ENCODE measurements at regions not wholly inside any gene's neighbourhood (a gene's known extent, or its start where the extent isn't known, plus 50 kb on each side); places are given as distances from the start of the nearest gene placed in this dataset.

DNA sequence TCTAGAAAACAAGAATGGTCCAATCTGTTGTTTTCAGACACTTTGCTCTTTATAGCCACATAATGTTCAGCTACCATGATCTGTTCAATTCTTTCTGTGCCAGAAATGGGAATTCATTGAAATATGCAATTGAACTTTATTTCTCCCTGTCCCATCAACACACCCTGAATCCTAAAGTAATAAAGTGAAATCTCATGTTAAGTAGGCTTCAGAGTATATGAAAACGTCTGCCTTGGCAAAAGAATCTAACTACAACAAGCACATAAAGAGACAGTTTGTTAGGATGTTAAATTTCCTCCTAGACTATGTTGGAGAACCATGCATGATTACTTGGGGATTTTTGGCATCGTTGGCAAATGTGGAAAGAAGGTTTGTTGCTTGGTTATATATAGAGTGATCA, 722.7 kb downstream of the XPNPEP1 start:
- peaks cover under 1% of the 10 kb centered on the region for H3K4me1 ChIP-seq (ENCODE audit: control insufficient read depth, insufficient read depth, low read length)
- no peak overlapping the region for H3K4me3 ChIP-seq (ENCODE audit: low read length)
- no peaks in the 10 kb centered on the region for H3K36me3 ChIP-seq (ENCODE audit: control insufficient read depth, insufficient read depth, low read length, severe bottlenecking)
- H3K9ac ChIP-seq (ENCODE audit: low read length): no peak overlapping the region
- no peaks in the 10 kb centered on the region for H3K27me3 ChIP-seq (replicated peaks; ENCODE audit: control insufficient read depth, insufficient read depth, low read length)
- H3K9me3 ChIP-seq (ENCODE audit: control insufficient read depth, low read length): no peaks in the 10 kb centered on the region
- no peak for DNase-seq (ENCODE audit: low read depth)

- H3K27me3 ChIP-seq (replicated peaks; ENCODE audit: control insufficient read depth, insufficient read depth, low read length): no peaks in the 10 kb centered on the region
- DNase-seq (ENCODE audit: low read depth): no peak
- no peak overlapping the region for H3K4me3 ChIP-seq (ENCODE audit: low read length)
- H3K9me3 ChIP-seq (ENCODE audit: control insufficient read depth, low read length): peaks cover 22% of the 10 kb centered on the region
- H3K9ac ChIP-seq (ENCODE audit: low read length): no peak overlapping the region
- H3K4me1 ChIP-seq (ENCODE audit: control insufficient read depth, insufficient read depth, low read length): no peaks in the 10 kb centered on the region
- no peaks in the 10 kb centered on the region for H3K36me3 ChIP-seq (ENCODE audit: control insufficient read depth, insufficient read depth, low read length, severe bottlenecking)
Observed at GRCh38 chr10:109191823-109192222, 731.5 kb downstream of the XPNPEP1 start.

DNA sequence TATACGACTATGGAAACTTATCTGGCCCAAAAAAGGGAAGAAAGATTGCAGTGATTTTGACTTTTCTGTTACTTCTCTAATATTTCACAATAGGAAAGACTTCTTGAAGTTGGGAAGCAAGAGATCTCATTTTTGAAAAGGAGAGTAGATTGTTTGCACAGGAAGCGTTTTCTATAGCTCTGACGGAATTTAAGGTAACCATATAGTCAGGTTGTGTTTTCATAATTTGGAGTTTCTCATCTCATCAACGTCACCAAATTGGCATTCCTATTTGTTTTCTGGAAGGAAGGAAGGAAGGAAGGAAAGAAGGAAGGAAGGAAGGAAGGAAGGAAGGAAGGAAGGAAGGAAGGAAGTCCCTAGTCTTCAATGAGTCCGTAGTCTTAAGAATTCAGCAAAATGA, 732.0 kb downstream of the XPNPEP1 start:
- H3K4me3 ChIP-seq (ENCODE audit: low read length): no peak overlapping the region
- H3K27me3 ChIP-seq (replicated peaks; ENCODE audit: control insufficient read depth, insufficient read depth, low read length): no peaks in the 10 kb centered on the region
- H3K9me3 ChIP-seq (ENCODE audit: control insufficient read depth, low read length): peaks cover 27% of the 10 kb centered on the region
- no peak for DNase-seq (ENCODE audit: low read depth)
- H3K36me3 ChIP-seq (ENCODE audit: control insufficient read depth, insufficient read depth, low read length, severe bottlenecking): no peaks in the 10 kb centered on the region
- H3K9ac ChIP-seq (ENCODE audit: low read length): no peak overlapping the region
- no peaks in the 10 kb centered on the region for H3K4me1 ChIP-seq (ENCODE audit: control insufficient read depth, insufficient read depth, low read length)

GRCh38 chr10:109187677-109188076, 735.6 kb downstream of the XPNPEP1 start:
- Histone ChIP-seq H3K36me3 (ENCODE audit: control insufficient read depth, insufficient read depth, low read length, severe bottlenecking) (no peaks in the 10 kb centered on the region), H3K9me3 (ENCODE audit: control insufficient read depth, low read length) (peaks cover 38% of the 10 kb centered on the region), H3K4me3 (ENCODE audit: low read length) (no peak overlapping the region), H3K9ac (ENCODE audit: low read length) (no peak overlapping the region), H3K4me1 (ENCODE audit: control insufficient read depth, insufficient read depth, low read length) (no peaks in the 10 kb centered on the region), H3K27me3 (replicated peaks; ENCODE audit: control insufficient read depth, insufficient read depth, low read length) (no peaks in the 10 kb centered on the region)
- DNase-seq (ENCODE audit: low read depth): no peak

DNA sequence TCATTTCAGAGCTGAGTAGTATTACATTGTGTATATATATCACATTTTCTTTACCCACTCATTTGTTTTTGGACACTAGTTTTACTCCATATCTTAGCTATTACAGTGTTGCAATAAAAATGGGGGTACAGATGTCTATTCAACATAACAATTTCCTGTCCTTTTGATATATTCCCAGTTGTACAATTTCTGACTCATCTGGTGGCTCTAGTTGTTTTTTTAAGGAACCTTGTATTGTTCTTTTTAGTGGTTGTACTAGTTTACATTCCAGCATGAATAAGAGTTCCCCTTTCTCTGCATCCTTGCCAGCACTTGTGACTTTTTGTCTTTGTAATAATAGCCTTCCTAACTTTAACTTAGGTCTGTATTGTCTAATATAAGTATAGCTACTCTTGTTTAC, 739.9 kb downstream of the XPNPEP1 start:
- H3K27me3 ChIP-seq (replicated peaks; ENCODE audit: control insufficient read depth, insufficient read depth, low read length): no peaks in the 10 kb centered on the region
- H3K4me1 ChIP-seq (ENCODE audit: control insufficient read depth, insufficient read depth, low read length): no peaks in the 10 kb centered on the region
- no peak overlapping the region for H3K4me3 ChIP-seq (ENCODE audit: low read length)
- no peak for DNase-seq (ENCODE audit: low read depth)
- no peak overlapping the region for H3K9ac ChIP-seq (ENCODE audit: low read length)
- H3K9me3 ChIP-seq (ENCODE audit: control insufficient read depth, low read length): peaks cover 31% of the 10 kb centered on the region
- H3K36me3 ChIP-seq (ENCODE audit: control insufficient read depth, insufficient read depth, low read length, severe bottlenecking): no peaks in the 10 kb centered on the region

DNA sequence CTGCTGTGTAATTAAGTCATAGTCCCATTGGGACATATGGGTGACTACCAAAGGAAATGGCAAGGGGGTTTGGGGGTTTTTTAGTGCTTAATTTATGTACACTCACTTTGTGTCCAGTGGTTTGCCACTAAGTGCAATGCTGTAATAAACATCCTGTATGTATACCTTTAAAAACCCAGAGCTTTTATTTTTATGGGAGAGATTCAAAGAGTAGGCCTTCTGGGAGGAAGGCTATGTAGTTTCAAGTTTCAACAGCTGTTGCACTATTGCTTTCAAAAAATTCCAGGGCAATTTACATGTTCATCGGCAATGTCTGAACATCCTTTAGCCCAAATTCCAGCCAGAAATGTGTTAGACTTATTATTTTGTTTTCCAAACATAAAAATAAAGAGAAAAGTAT, 744.7 kb downstream of the XPNPEP1 start:
- H3K36me3 ChIP-seq (ENCODE audit: control insufficient read depth, insufficient read depth, low read length, severe bottlenecking): no peaks in the 10 kb centered on the region
- no peak overlapping the region for H3K4me3 ChIP-seq (ENCODE audit: low read length)
- no peaks in the 10 kb centered on the region for H3K4me1 ChIP-seq (ENCODE audit: control insufficient read depth, insufficient read depth, low read length)
- H3K9ac ChIP-seq (ENCODE audit: low read length): no peak overlapping the region
- peak; percentile 23 for DNase-seq (ENCODE audit: low read depth)
- H3K9me3 ChIP-seq (ENCODE audit: control insufficient read depth, low read length): no peaks in the 10 kb centered on the region
- no peaks in the 10 kb centered on the region for H3K27me3 ChIP-seq (replicated peaks; ENCODE audit: control insufficient read depth, insufficient read depth, low read length)

DNA sequence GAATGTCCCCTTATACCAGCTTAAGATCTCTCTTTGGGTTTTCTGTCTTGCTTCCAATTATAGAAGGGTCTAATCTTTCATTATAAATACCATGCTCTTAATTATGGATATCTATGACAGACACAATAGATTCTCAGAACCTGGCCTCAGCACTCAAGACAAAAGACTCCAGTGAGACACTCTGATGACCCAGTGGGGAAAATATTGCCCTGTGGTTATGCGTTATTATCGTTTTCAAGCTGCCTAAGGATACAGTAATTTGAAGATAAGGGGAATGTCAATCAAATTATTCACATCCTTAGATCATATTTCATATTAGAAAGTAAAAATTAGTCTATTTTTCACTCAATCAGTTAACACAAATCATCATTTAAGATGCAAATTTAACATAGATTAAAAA, 748.8 kb downstream of the XPNPEP1 start:
- no peak for DNase-seq (ENCODE audit: low read depth)
- Histone ChIP-seq H3K9me3 (ENCODE audit: control insufficient read depth, low read length) (no peaks in the 10 kb centered on the region), H3K4me3 (ENCODE audit: low read length) (no peak overlapping the region), H3K36me3 (ENCODE audit: control insufficient read depth, insufficient read depth, low read length, severe bottlenecking) (no peaks in the 10 kb centered on the region), H3K27me3 (replicated peaks; ENCODE audit: control insufficient read depth, insufficient read depth, low read length) (no peaks in the 10 kb centered on the region), H3K9ac (ENCODE audit: low read length) (no peak overlapping the region), H3K4me1 (ENCODE audit: control insufficient read depth, insufficient read depth, low read length) (no peaks in the 10 kb centered on the region)

DNA sequence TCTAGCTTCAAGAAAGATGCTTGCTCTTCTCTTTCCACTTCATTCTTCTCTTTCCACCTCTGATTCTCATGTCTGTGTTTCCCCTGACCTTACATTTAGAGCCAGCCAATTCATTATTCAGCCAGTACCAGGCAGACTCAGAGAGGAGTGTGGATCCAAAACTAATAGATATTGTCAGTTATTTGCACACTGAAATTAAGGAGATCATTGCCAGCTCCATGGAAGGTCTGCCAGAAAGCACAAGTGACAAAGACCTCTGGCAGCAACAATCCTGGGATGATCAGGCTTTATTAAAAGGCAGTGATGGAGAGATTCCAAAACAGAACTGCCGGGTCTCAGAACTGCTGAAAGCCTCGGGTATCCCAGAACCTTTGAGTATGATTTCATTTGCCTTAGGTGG, 749.4 kb downstream of the XPNPEP1 start:
- Histone ChIP-seq H3K4me1 (ENCODE audit: control insufficient read depth, insufficient read depth, low read length) (no peaks in the 10 kb centered on the region), H3K9ac (ENCODE audit: low read length) (no peak overlapping the region), H3K9me3 (ENCODE audit: control insufficient read depth, low read length) (no peaks in the 10 kb centered on the region), H3K4me3 (ENCODE audit: low read length) (no peak overlapping the region), H3K27me3 (replicated peaks; ENCODE audit: control insufficient read depth, insufficient read depth, low read length) (no peaks in the 10 kb centered on the region), H3K36me3 (ENCODE audit: control insufficient read depth, insufficient read depth, low read length, severe bottlenecking) (no peaks in the 10 kb centered on the region)
- DNase-seq (ENCODE audit: low read depth): no peak

DNA sequence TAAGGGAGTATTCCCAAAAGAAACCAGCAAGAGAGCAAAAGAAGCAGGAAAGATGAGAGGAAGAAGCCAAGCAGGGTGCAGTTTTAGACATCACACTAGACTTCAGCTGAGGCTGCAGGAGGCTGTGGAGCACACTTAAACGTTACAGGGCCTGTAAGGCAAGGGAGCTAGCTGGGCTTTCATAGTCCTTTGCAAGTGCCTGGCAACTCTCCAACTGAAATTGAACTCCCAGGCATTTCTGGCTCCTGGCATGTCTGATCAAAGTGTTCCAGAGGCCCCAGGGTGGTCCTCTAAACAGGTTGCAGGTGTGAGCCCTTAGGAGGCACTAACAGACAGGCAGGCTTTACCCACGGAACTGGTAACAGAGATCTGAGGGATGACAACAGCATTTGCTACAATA, 750.2 kb downstream of the XPNPEP1 start:
- Histone ChIP-seq H3K4me3 (ENCODE audit: low read length) (no peak overlapping the region), H3K4me1 (ENCODE audit: control insufficient read depth, insufficient read depth, low read length) (no peaks in the 10 kb centered on the region), H3K27me3 (replicated peaks; ENCODE audit: control insufficient read depth, insufficient read depth, low read length) (no peaks in the 10 kb centered on the region), H3K9me3 (ENCODE audit: control insufficient read depth, low read length) (no peaks in the 10 kb centered on the region), H3K36me3 (ENCODE audit: control insufficient read depth, insufficient read depth, low read length, severe bottlenecking) (no peaks in the 10 kb centered on the region), H3K9ac (ENCODE audit: low read length) (no peak overlapping the region)
- no peak for DNase-seq (ENCODE audit: low read depth)

DNA sequence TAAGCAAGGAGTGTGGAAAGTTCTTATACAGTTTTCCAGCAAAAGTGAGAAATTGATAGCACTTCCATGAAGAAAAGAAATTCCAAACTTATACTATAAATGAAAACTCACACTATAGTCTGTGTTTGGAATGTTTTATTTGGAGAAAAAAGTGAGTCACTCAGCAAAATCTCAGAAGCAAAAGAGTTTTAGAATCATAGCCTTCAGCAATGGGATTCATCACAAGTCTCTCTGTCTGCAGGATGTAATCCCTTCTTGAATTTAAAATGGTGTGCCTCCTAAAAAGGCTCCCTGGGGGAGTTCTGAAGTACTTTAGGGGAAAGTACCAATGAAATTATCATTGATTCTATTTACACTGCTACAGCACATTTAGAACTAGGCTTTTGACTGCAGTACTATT, 756.4 kb downstream of the XPNPEP1 start:
- DNase-seq (ENCODE audit: low read depth): peak; percentile 21
- no peaks in the 10 kb centered on the region for H3K4me1 ChIP-seq (ENCODE audit: control insufficient read depth, insufficient read depth, low read length)
- no peaks in the 10 kb centered on the region for H3K36me3 ChIP-seq (ENCODE audit: control insufficient read depth, insufficient read depth, low read length, severe bottlenecking)
- no peaks in the 10 kb centered on the region for H3K9me3 ChIP-seq (ENCODE audit: control insufficient read depth, low read length)
- H3K9ac ChIP-seq (ENCODE audit: low read length): no peak overlapping the region
- no peaks in the 10 kb centered on the region for H3K27me3 ChIP-seq (replicated peaks; ENCODE audit: control insufficient read depth, insufficient read depth, low read length)
- H3K4me3 ChIP-seq (ENCODE audit: low read length): no peak overlapping the region

DNA sequence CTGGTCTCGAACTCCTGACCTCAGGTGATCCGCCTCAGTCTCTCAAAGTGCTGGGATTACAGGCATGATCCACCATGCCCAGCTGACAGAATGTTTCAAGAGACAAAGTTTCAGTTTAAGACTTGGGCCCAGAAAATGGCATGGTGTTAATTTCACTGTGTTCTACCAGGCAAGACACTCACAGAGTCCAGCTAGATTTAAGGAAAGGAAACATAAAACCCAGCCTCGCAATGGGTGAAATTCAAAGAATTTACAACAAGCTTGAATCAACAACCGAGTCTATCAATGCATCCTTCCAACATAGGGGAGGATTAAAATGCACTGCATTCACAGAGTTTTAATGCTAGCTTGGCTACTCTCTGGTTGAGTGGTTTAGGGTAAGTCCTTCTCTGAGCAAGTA, 764.0 kb downstream of the XPNPEP1 start:
- no peaks in the 10 kb centered on the region for H3K9me3 ChIP-seq (ENCODE audit: control insufficient read depth, low read length)
- no peaks in the 10 kb centered on the region for H3K27me3 ChIP-seq (replicated peaks; ENCODE audit: control insufficient read depth, insufficient read depth, low read length)
- DNase-seq (ENCODE audit: low read depth): no peak
- no peak overlapping the region for H3K4me3 ChIP-seq (ENCODE audit: low read length)
- no peaks in the 10 kb centered on the region for H3K36me3 ChIP-seq (ENCODE audit: control insufficient read depth, insufficient read depth, low read length, severe bottlenecking)
- no peaks in the 10 kb centered on the region for H3K4me1 ChIP-seq (ENCODE audit: control insufficient read depth, insufficient read depth, low read length)
- no peak overlapping the region for H3K9ac ChIP-seq (ENCODE audit: low read length)

DNA sequence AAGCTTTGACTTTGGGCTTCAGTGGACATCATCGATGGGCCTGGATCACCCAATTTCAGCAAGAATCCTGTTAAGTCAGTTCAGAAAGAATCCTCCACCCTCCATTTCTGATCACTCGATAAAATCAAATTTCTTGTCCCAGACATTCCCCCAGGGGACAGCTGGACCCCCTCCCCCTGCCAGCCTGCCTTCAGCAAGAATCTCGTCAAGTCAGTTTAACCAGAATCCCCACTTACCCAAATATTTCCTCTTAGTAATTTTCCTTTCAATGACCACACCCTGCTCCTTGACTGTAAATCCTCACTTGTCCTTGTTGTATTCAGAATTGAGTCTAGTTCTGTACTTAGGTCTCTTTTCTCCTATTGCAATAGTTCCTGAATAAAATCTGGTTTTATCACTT, 766.9 kb downstream of the XPNPEP1 start:
- DNase-seq (ENCODE audit: low read depth): no peak
- H3K27me3 ChIP-seq (replicated peaks; ENCODE audit: control insufficient read depth, insufficient read depth, low read length): no peaks in the 10 kb centered on the region
- no peak overlapping the region for H3K9ac ChIP-seq (ENCODE audit: low read length)
- no peak overlapping the region for H3K4me3 ChIP-seq (ENCODE audit: low read length)
- peaks cover 10% of the 10 kb centered on the region for H3K9me3 ChIP-seq (ENCODE audit: control insufficient read depth, low read length)
- H3K36me3 ChIP-seq (ENCODE audit: control insufficient read depth, insufficient read depth, low read length, severe bottlenecking): no peaks in the 10 kb centered on the region
- H3K4me1 ChIP-seq (ENCODE audit: control insufficient read depth, insufficient read depth, low read length): no peaks in the 10 kb centered on the region

Measured in adipocyte (in vitro differentiated cells).